ENCODE measurements at regions not wholly inside any gene's neighbourhood (a gene's known extent, or its start where the extent isn't known, plus 50 kb on each side); places are given as distances from the start of the nearest gene placed in this dataset.

DNA sequence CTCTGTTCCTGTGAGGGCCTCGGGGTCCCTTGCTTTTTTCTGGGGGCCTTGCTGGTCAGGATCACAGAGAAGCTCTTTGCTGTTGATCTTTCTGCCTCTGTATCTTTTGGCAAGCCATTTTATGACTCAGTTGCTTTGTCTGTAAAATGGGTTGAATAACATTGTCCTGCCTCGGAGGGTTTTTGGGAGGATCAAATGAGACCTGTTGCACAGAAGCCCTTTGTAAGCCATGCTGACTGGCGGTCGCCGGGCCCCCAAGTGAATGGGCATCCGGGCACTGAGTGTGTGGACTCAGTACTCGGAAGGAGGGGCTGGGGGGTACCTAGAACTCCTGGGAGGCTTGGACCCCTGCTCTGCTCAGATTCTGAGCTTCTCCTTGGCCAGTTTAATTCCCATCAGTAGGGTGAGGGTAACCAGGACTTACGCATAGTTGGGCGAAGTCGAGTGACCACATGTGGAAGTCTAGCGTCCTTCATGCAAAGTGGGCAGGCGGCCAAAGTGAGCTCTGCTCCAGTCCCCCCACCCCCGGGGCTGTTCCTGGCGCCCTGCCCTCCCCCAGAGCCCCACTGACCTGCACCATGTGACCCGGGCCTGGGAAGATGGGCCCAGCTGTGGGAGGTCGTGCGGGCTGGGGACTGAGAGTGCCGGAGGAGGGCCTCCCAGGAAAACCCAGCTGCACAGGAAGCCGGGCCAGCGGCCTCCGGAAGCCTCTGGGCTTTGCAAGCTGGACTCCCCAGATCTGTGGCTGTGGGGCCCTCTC, 284.0 kb downstream of the SEC14L1 start:
- TF ChIP-seq, protein P1, sequence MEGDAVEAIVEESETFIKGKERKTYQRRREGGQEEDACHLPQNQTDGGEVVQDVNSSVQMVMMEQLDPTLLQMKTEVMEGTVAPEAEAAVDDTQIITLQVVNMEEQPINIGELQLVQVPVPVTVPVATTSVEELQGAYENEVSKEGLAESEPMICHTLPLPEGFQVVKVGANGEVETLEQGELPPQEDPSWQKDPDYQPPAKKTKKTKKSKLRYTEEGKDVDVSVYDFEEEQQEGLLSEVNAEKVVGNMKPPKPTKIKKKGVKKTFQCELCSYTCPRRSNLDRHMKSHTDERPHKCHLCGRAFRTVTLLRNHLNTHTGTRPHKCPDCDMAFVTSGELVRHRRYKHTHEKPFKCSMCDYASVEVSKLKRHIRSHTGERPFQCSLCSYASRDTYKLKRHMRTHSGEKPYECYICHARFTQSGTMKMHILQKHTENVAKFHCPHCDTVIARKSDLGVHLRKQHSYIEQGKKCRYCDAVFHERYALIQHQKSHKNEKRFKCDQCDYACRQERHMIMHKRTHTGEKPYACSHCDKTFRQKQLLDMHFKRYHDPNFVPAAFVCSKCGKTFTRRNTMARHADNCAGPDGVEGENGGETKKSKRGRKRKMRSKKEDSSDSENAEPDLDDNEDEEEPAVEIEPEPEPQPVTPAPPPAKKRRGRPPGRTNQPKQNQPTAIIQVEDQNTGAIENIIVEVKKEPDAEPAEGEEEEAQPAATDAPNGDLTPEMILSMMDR (IDR thresholded peaks at IDR 0.05; ENCODE audit: low read depth, low read length), result no peak
- TF ChIP-seq EZH2phosphoT487 (IDR thresholded peaks at IDR 0.05; ENCODE audit: low read depth), result no peak

All from OCI-LY3 (cell line).